ENCODE measurements at regions not wholly inside any gene's neighbourhood (a gene's known extent, or its start where the extent isn't known, plus 50 kb on each side); places are given as distances from the start of the nearest gene placed in this dataset.
"Not testable (repeated sequence)": the region's sequence is repeated elsewhere in the genome, so short reads cannot be mapped to it uniquely, and the experiment has no call there.

DNA sequence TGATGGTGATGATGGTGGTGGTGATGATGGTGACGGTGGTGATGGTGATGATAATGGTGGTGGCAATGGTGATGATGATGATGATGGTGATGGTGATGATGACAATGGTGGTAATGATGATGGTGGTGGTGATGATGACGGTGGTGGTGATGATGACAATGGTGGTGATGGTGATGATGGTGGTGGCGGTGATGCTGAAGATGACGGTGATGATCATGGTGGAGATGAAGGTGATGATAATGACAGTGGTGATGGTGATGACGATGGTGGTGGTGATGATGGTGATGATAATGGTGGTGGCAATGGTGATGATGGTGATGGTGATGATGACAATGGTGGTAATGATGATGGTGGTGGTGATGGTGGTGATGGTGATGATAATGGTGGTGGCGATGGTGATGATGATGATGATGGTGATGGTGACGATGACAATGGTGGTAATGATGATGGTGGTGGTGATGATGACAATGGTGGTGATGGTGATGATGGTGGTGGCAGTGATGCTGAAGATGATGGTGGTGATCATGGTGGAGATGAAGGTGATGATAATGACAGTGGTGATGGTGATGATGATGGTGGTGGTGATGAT, 283.0 kb downstream of the FOXL1 start:
- not testable (repeated sequence) for H3K18ac ChIP-seq (ENCODE audit: low read length); H3K4me2 ChIP-seq (ENCODE audit: insufficient read depth, low read length, poor library complexity, severe bottlenecking); H2AFZ ChIP-seq (ENCODE audit: low read length); H4K8ac ChIP-seq (ENCODE audit: low read depth, low read length); H3K23ac ChIP-seq (ENCODE audit: low read depth, low read length, poor library complexity); H3K27ac ChIP-seq (replicated peaks; ENCODE audit: low read length); DNase-seq (ENCODE audit: low spot score); H2BK5ac ChIP-seq (ENCODE audit: low read length); H3K4me1 ChIP-seq (ENCODE audit: control insufficient read depth in 2 of 2, insufficient read depth in 1 of 2, low read depth in 1 of 2, low read length in 2 of 2); H3K79me1 ChIP-seq (ENCODE audit: low read depth, low read length); H2BK120ac ChIP-seq (ENCODE audit: low read depth, low read length); H2BK12ac ChIP-seq (ENCODE audit: low read length); H4K91ac ChIP-seq (ENCODE audit: low read depth, low read length, poor library complexity); H3K27me3 ChIP-seq (ENCODE audit: control insufficient read depth in 3 of 3, insufficient read depth in 3 of 3, low read depth in 1 of 3, low read length in 3 of 3); H2AK5ac ChIP-seq (ENCODE audit: low read depth, low read length); H3K4ac ChIP-seq (ENCODE audit: low read length); H3K36me3 ChIP-seq (replicated peaks in 1 of 2; ENCODE audit: control insufficient read depth in 2 of 2, insufficient read depth in 2 of 2, low read length in 2 of 2); H3K9me3 ChIP-seq (replicated peaks in 1 of 2; ENCODE audit: control insufficient read depth in 2 of 2, insufficient read depth in 1 of 2, low read depth in 1 of 2, low read length in 2 of 2); H2BK15ac ChIP-seq (ENCODE audit: low read length)
- peak overlapping the region; percentile 7 for H3K9ac ChIP-seq (ENCODE audit: low read depth, low read length, poor library complexity)
- peak overlapping the region; percentile 27 for H3K14ac ChIP-seq (ENCODE audit: low read length)
- no CpG with 5 or more reads among the region's 7 CpGs for WGBS, 2 donors (ENCODE audit: extremely low coverage in 2 of 2, insufficient read length in 2 of 2, insufficient replicate concordance in 1 of 2)
- peak overlapping the region in 1 of 2 donors; percentile 49 for H3K4me3 ChIP-seq (ENCODE audit: low read length in 2 of 2)

DNA sequence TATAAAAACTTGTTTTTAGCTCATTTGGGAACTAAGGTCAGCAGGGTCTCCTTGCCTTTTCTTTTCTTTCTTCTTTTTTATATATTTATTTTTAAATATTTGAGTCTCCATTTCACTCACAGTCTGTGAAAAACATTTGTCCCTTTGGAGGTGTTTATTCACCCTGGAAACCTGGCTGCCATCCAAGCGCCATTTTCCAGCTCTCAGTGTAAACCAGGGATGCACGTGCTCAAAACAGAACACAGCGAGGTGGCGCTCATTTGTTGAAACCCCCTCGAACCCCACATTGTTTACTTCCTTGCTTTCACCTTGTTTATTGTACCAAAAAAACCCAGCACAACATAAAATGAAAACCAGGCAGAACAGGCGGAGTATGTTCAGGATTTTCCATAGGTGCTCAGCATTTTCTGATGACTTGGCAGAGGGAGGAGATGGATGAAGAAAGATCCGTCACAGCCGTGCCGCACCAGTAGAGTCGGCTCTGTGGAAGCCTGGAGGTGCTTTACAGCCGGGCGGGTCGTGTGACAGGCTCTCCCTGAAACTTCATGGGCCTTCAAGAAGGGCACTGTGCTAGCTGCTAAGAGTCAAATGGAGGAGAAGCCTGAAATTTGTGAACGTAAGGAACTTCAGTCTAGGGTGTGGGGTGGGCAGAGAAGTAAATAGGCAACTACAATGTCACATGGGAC, 284.4 kb downstream of the FOXL1 start:
- Histone ChIP-seq H3K9ac (ENCODE audit: low read depth, low read length, poor library complexity) (no peak overlapping the region), H3K4ac (ENCODE audit: low read length) (no peak overlapping the region), H3K14ac (ENCODE audit: low read length) (no peak overlapping the region), H2AFZ (ENCODE audit: low read length) (no peak overlapping the region), H2BK120ac (ENCODE audit: low read depth, low read length) (no peak overlapping the region), H3K27me3 (ENCODE audit: control insufficient read depth in 3 of 3, insufficient read depth in 3 of 3, low read depth in 1 of 3, low read length in 3 of 3) (no peaks in the 10 kb centered on the region), H2BK12ac (ENCODE audit: low read length) (no peak overlapping the region), H3K4me1 (ENCODE audit: control insufficient read depth in 2 of 2, insufficient read depth in 1 of 2, low read depth in 1 of 2, low read length in 2 of 2) (no peaks in the 10 kb centered on the region), H2AK5ac (ENCODE audit: low read depth, low read length) (no peak overlapping the region), H3K9me3 (replicated peaks in 1 of 2; ENCODE audit: control insufficient read depth in 2 of 2, insufficient read depth in 1 of 2, low read depth in 1 of 2, low read length in 2 of 2) (peaks cover 0 to 2% of the 10 kb centered on the region in 2 donors), H3K18ac (ENCODE audit: low read length) (no peak overlapping the region), H3K4me2 (ENCODE audit: insufficient read depth, low read length, poor library complexity, severe bottlenecking) (no peak overlapping the region), H3K23ac (ENCODE audit: low read depth, low read length, poor library complexity) (no peak overlapping the region), H2BK5ac (ENCODE audit: low read length) (no peak overlapping the region), H3K79me1 (ENCODE audit: low read depth, low read length) (no peaks in the 10 kb centered on the region), H3K4me3 (ENCODE audit: low read length in 2 of 2) (no peak overlapping the region), H3K36me3 (replicated peaks in 1 of 2; ENCODE audit: control insufficient read depth in 2 of 2, insufficient read depth in 2 of 2, low read length in 2 of 2) (no peaks in the 10 kb centered on the region), H4K8ac (ENCODE audit: low read depth, low read length) (no peak overlapping the region), H3K27ac (replicated peaks; ENCODE audit: low read length) (no peak overlapping the region), H2BK15ac (ENCODE audit: low read length) (no peak overlapping the region), H4K91ac (ENCODE audit: low read depth, low read length, poor library complexity) (no peak overlapping the region)
- WGBS, 2 donors (ENCODE audit: extremely low coverage in 2 of 2, insufficient read length in 2 of 2, insufficient replicate concordance in 1 of 2), result no CpG with 5 or more reads among the region's 14 CpGs
- no peak for DNase-seq (ENCODE audit: low spot score)

DNA sequence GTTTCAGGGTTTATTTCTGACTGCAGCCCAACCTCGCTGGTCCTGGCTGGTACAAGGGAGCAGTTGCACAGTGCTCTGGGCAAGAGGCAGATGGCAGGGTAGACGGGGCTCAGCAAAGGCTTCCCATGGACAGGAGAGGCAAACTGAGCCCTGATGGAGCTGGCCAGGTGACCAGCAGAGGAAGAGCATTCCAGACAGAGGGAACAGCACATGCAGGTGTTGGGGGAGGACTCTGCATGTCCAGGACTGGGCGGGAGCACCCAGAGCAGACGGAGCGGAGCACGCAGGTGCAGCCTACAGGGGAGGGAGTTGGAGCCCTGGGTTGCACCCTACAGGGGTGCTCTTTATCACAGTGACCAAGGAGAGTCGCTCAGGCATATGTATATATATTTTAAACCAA, 285.3 kb downstream of the FOXL1 start:
- Histone ChIP-seq H3K79me1 (ENCODE audit: low read depth, low read length) (no peaks in the 10 kb centered on the region), H3K9ac (ENCODE audit: low read depth, low read length, poor library complexity) (no peak overlapping the region), H3K27me3 (ENCODE audit: control insufficient read depth in 3 of 3, insufficient read depth in 3 of 3, low read depth in 1 of 3, low read length in 3 of 3) (no peaks in the 10 kb centered on the region), H4K91ac (ENCODE audit: low read depth, low read length, poor library complexity) (no peak overlapping the region), H4K8ac (ENCODE audit: low read depth, low read length) (no peak overlapping the region), H2BK120ac (ENCODE audit: low read depth, low read length) (no peak overlapping the region), H3K14ac (ENCODE audit: low read length) (no peak overlapping the region), H3K4me3 (ENCODE audit: low read length in 2 of 2) (no peak overlapping the region), H2AFZ (ENCODE audit: low read length) (no peak overlapping the region), H3K36me3 (replicated peaks in 1 of 2; ENCODE audit: control insufficient read depth in 2 of 2, insufficient read depth in 2 of 2, low read length in 2 of 2) (no peaks in the 10 kb centered on the region), H3K4me1 (ENCODE audit: control insufficient read depth in 2 of 2, insufficient read depth in 1 of 2, low read depth in 1 of 2, low read length in 2 of 2) (no peaks in the 10 kb centered on the region), H2BK5ac (ENCODE audit: low read length) (no peak overlapping the region), H2BK12ac (ENCODE audit: low read length) (no peak overlapping the region), H3K9me3 (replicated peaks in 1 of 2; ENCODE audit: control insufficient read depth in 2 of 2, insufficient read depth in 1 of 2, low read depth in 1 of 2, low read length in 2 of 2) (peaks cover 0 to 2% of the 10 kb centered on the region in 2 donors), H3K23ac (ENCODE audit: low read depth, low read length, poor library complexity) (peak overlapping the region; percentile 14), H3K18ac (ENCODE audit: low read length) (peak overlapping the region; percentile 76), H3K4ac (ENCODE audit: low read length) (no peak overlapping the region), H2BK15ac (ENCODE audit: low read length) (no peak overlapping the region), H2AK5ac (ENCODE audit: low read depth, low read length) (peak overlapping the region; percentile 21), H3K4me2 (ENCODE audit: insufficient read depth, low read length, poor library complexity, severe bottlenecking) (no peak overlapping the region), H3K27ac (replicated peaks; ENCODE audit: low read length) (no peak overlapping the region)
- no CpG with 5 or more reads among the region's 7 CpGs for WGBS, 2 donors (ENCODE audit: extremely low coverage in 2 of 2, insufficient read length in 2 of 2, insufficient replicate concordance in 1 of 2)
- no peak for DNase-seq (ENCODE audit: low spot score)

DNA sequence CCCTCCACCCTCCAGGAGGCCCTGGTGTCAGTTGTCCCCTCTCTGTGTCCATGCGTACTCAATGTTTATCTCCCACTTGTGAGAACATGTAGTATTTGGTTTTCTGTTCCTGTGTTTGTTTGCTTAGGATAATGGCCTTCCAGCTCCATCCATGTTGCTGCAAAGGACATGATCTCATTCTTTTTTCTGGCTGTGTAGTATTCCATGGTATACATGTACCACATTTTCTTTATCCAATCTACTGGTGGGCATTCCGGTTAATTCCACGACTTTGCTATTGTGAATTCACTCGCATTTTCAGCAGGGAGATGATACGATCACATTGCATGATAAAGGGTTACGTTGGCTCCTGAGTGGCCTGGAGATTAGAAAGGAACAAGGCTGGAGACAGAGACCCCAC, 286.2 kb downstream of the FOXL1 start:
- Histone ChIP-seq H4K91ac (ENCODE audit: low read depth, low read length, poor library complexity) (no peak overlapping the region), H3K79me1 (ENCODE audit: low read depth, low read length) (no peaks in the 10 kb centered on the region), H3K9ac (ENCODE audit: low read depth, low read length, poor library complexity) (no peak overlapping the region), H3K27me3 (ENCODE audit: control insufficient read depth in 3 of 3, insufficient read depth in 3 of 3, low read depth in 1 of 3, low read length in 3 of 3) (no peaks in the 10 kb centered on the region), H3K23ac (ENCODE audit: low read depth, low read length, poor library complexity) (no peak overlapping the region), H2BK15ac (ENCODE audit: low read length) (no peak overlapping the region), H2BK12ac (ENCODE audit: low read length) (no peak overlapping the region), H2BK120ac (ENCODE audit: low read depth, low read length) (no peak overlapping the region), H3K27ac (replicated peaks; ENCODE audit: low read length) (no peak overlapping the region), H2BK5ac (ENCODE audit: low read length) (no peak overlapping the region), H2AFZ (ENCODE audit: low read length) (no peak overlapping the region), H3K4ac (ENCODE audit: low read length) (no peak overlapping the region), H3K36me3 (replicated peaks in 1 of 2; ENCODE audit: control insufficient read depth in 2 of 2, insufficient read depth in 2 of 2, low read length in 2 of 2) (no peaks in the 10 kb centered on the region), H3K9me3 (replicated peaks in 1 of 2; ENCODE audit: control insufficient read depth in 2 of 2, insufficient read depth in 1 of 2, low read depth in 1 of 2, low read length in 2 of 2) (no peaks in the 10 kb centered on the region), H3K4me1 (ENCODE audit: control insufficient read depth in 2 of 2, insufficient read depth in 1 of 2, low read depth in 1 of 2, low read length in 2 of 2) (no peaks in the 10 kb centered on the region), H3K4me3 (ENCODE audit: low read length in 2 of 2) (no peak overlapping the region), H3K4me2 (ENCODE audit: insufficient read depth, low read length, poor library complexity, severe bottlenecking) (no peak overlapping the region), H4K8ac (ENCODE audit: low read depth, low read length) (no peak overlapping the region), H2AK5ac (ENCODE audit: low read depth, low read length) (no peak overlapping the region), H3K18ac (ENCODE audit: low read length) (no peak overlapping the region), H3K14ac (ENCODE audit: low read length) (no peak overlapping the region)
- no CpG with 5 or more reads among the region's 6 CpGs for WGBS, 2 donors (ENCODE audit: extremely low coverage in 2 of 2, insufficient read length in 2 of 2, insufficient replicate concordance in 1 of 2)
- no peak for DNase-seq (ENCODE audit: low spot score)
